GM12864 (cell line): ENCODE measurements at regions not wholly inside any gene's neighbourhood (a gene's known extent, or its start where the extent isn't known, plus 50 kb on each side); places are given as distances from the start of the nearest gene placed in this dataset.

Source experiments
- DNase-seq: peaks from one replicate; pipeline ENCODE4 v3.0.0-alpha.2; 2011; ENCODE audit warnings: low read depth
- H3K4me3 ChIP-seq: 2 replicates; pipeline ENCODE4 v1.5.1; 2011; ENCODE audit warnings: mild to moderate bottlenecking, low read depth, low read length, control low read depth
- TF ChIP-seq, protein P1 (sequence below): IDR thresholded peaks from 2 replicates; pipeline ENCODE4 v1.5.1; 2011; ENCODE audit warnings: low read depth, mild to moderate bottlenecking, moderate library complexity, low read length, control low read depth, inconsistent platforms; ENCODE audit errors: missing control alignments

DNA sequence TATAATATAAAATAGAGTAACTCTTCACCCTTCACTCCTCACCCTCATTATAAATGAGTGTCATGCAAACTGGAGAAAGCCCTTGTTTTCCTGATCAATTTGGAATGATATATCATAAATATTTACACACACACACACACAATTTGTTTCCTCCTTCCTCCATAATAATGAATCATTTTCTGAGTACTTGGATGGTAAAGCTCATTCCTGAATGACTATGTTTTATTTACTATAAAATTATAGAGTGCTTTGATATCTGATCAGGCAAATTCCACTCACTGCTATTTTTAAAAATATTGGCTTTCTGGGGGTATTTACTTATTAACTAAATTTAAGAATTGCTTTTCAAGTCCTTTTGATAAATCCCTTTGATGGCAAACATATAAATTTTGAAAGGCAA lies 1125.5 kb upstream of the CNTNAP5 start:
- TF ChIP-seq, protein P1, sequence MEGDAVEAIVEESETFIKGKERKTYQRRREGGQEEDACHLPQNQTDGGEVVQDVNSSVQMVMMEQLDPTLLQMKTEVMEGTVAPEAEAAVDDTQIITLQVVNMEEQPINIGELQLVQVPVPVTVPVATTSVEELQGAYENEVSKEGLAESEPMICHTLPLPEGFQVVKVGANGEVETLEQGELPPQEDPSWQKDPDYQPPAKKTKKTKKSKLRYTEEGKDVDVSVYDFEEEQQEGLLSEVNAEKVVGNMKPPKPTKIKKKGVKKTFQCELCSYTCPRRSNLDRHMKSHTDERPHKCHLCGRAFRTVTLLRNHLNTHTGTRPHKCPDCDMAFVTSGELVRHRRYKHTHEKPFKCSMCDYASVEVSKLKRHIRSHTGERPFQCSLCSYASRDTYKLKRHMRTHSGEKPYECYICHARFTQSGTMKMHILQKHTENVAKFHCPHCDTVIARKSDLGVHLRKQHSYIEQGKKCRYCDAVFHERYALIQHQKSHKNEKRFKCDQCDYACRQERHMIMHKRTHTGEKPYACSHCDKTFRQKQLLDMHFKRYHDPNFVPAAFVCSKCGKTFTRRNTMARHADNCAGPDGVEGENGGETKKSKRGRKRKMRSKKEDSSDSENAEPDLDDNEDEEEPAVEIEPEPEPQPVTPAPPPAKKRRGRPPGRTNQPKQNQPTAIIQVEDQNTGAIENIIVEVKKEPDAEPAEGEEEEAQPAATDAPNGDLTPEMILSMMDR, result no peak
- H3K4me3 ChIP-seq, result no peak overlapping the region
- no peak for DNase-seq

DNA sequence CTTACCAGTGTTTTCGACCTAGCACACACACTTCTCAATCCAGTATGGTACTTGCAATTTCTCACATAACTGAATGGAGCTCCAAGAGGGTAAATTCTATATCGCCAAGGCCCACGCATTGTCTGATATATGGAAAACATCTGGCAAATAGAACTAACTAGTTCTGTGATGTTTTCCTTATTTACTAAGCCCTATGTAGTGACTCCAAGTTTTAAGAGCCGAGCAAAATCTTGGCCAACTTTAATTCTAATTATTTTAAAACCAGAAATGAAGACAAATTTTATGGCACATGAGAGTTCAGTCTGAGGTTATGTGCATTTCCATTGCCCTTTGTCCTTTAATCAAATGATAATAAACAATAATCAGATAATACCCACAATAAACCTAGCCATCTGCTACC lies 1119.7 kb upstream of the CNTNAP5 start:
- no peak for DNase-seq
- TF ChIP-seq, protein P1, result no peak

DNA sequence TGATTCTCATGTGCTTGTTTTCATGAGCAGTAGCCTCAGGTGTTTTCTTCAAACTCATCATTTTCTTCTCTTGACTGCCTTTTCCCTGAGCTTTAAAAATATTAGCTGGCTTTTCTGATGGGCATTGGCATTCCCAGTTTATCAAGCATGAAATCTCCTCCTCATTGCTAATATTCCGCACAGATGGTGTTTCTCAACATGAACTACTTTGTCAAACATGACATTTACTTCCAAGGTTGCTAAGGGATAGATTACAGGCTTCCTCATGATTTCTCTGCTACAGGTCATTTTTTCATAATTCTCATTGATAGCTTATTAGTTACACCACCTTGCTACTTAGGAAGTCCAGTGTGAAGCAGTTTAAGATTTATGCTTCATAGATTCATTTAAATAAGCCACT lies 1116.9 kb upstream of the CNTNAP5 start:
- TF ChIP-seq, protein P1, result no peak
- no peak for DNase-seq
- H3K4me3 ChIP-seq, result no peak overlapping the region

More for the DNA sequence above, 1119.7 kb upstream of the CNTNAP5 start:
- H3K4me3 ChIP-seq, result no peak overlapping the region

DNA sequence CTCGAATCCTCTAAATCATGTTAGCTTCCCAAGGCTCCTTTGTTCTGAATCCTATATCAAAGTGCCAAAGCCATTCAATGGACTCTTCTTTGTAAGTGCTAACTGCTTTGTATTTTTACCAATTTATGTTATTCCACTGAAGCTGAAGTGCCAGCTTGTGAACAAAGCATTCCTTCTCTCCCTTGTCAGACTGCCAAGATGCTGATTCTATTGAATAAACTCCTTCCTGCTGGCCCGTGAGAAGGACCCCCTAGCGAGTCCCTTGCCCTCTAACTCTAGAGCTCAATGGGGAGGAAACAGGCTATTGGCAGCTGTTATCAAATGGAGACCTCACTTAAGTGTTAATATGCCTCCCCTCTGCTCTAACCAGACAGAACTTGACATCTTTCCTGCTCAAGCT lies 1097.9 kb upstream of the CNTNAP5 start:
- DNase-seq, result no peak
- TF ChIP-seq, protein P1, result no peak
- no peak overlapping the region for H3K4me3 ChIP-seq

DNA sequence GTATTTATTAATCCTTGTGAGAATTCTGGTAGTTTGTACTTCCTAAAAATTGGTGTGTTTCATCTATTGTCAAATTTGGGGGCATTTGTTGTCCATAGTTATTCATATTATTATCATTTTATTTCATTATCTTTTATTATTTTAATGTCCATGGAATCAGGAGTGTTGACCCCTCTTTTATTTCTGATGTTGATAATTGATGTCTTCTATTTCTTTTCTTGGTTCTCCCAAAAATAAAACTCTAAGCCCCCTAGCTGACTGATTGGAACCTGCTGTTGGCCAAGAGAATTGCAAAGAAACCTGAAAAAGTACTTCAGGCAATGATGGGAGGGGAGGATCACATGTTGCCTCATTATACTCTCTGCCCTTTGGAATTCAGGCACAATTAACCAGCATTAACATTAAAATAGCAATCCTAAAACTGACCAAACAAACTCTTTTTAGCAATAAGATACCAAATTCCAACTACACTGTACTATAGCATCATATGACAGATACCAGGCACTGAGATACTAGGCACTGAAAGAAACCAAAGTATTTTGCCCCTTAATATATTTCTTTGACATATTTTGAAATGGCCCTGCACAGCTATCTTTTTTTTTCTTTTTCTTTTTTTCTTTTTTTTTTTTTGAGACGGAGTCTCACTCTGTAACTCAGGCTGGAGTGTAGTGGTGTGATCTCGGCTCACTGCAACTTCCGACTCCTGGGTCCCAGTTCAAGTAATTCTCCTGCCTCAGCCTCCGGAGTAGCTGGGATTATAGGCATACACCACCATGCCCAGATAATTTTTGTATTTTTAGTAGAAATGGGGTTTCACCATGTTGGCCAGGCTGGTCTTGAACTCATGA lies 1097.2 kb upstream of the CNTNAP5 start:
- H3K4me3 ChIP-seq, result no peak overlapping the region
- TF ChIP-seq, protein P1, result no peak
- no peak for DNase-seq

DNA sequence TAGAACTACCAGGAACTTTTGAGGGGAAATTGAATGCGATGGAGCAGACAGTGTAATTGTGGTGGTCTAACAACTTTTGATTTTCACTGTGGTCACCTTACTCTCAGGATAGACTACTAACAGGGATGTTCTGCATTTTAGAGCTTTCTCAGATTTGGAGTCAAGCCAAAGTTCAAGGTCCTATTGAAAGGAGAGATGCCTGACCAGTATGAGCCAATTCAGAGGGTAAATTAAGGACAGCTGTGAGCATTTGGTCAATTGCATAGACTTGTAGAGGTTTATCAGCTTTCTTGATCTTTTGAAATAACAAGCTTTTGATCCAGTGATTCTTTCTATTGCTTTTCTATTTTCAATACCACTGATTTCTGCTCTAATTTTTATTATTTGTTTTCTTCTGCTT lies 1095.7 kb upstream of the CNTNAP5 start:
- no peak overlapping the region for H3K4me3 ChIP-seq
- TF ChIP-seq, protein P1, result no peak
- no peak for DNase-seq

DNA sequence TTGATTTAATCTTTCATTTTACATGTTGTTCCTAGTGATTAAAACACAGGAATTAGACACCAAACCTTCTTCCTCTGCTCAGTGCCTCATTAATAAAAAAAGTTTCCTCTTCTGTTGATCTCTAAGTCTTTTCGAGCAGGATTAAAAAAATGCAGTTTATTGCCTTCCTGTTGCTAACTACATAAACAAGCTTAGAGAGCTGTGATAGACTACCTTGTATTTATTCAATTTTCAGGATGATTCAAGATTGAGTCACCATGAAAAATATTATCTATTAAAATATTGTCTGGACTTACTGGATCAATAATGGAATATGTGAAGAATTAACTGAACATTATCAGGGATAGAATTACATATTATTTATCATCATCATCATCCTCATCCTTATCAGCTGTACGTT lies 1089.6 kb upstream of the CNTNAP5 start:
- TF ChIP-seq, protein P1, result no peak
- no peak overlapping the region for H3K4me3 ChIP-seq
- no peak for DNase-seq
